GM18870 (cell line): ENCODE measurements at regions not wholly inside any gene's neighbourhood (a gene's known extent, or its start where the extent isn't known, plus 50 kb on each side); places are given as distances from the start of the nearest gene placed in this dataset.

Experiments
- ATAC-seq: cut with Tn5 transposase; IDR thresholded peaks from one replicate; pipeline ENCODE4 v1.9.1; 2021; ENCODE audit warnings: moderate library complexity; ENCODE audit not compliant: unreplicated experiment

DNA sequence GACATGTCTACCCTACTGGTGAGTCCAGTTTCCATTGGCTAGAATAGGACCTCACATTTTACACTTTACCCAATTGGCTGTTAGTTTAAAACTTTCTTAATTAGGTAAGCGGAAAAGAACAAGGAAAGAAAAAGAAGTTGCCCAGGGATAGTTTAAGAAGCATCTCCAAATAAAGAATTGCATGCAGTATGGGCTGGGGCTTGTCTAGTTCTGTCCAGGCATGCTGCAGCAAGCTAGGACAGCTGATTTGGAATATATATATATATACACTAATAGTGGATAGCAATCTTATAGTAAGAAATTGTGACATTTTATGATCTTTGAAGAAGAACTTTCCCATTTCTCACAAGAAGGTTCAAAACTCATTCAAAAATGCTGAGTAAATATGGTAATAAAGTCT is 90.0 kb upstream of the ERBB4 start:
- no peak for ATAC-seq

DNA sequence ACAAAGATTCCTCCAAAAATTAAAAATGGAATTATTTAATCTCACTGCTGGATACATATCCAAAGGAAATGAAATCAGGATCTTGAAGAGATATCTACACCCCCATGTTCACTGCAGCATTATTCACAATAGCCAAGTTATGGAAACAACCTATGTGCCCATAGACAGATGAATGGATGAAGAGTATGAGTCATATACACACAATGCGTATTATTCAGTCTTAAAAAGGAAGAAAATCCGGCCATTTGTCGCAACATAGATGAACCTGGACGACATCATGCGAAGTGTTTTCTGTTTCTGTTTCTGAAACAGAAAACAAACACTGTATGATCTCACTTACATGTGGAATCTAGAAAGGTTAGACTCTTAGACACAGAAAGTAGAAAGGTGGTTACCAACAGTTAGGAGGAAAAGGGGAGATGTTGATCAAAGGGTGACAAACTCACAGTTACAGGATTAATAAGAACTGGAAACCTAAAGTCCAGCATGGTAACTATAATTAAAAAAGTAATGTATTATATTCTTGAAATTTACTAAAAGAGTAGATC is 87.8 kb upstream of the ERBB4 start:
- no peak for ATAC-seq

DNA sequence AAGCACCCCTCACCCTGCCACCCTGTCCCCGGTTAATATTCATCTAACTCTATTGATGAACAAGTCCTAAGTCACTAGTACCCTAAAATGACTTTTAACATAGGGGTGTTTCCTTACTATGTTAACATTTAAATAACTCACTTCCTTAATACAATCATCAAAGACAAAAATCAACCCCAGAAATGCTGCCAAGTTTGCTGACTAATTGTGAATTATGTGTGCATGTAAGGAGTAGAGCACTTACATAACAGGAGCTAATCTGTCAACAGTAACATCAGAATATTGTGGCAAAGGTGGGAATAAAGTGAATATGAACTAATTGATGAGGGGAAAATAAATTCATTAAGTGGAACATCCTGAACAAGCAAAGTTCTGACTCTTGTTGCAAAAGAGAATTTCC is 81.4 kb upstream of the ERBB4 start:
- ATAC-seq, result no peak

DNA sequence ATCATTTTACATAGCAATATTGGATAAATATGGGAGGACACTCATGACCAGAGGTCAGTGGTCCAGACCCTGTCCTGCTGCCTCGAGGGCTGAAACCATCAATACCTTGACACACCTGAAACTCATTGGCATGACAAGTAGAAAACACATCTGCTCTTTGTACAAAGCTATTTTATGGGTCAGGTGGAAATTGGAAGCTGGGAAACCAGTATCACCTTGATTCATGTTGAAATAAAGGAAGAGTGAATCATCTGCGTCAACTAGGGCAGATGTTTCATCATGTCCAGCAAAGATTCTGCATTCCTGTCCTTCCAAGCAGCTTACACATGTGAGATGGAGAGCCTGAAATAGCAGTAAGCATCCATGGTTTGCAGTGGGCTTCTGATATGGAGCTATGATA is 80.0 kb upstream of the ERBB4 start:
- no peak for ATAC-seq

DNA sequence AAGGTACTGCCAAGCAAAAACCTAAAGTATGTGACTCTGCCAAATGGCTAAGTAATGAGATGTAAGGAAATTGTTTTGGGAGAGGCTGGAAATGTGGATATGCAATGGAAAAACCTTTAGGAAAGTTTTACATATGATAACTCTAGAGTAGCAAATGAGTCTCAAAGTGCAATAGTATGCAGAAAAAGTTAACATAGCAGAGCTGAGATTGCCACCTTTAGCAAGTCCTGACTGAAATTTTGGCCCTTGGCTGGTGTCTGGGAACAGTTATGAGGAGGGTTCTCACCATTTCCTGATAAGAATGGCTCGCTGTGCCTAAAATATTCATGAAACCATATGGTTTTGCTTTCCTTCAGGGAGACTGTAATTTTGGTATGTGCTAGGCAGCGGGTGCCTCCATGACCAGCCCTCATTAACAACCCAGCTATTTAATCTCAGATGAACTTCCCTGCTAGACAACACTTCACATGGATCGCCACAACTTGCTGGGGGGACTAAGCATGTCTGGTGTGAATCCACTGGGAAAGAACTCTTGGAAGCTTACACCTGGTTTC is 72.3 kb upstream of the ERBB4 start:
- ATAC-seq, result no peak

DNA sequence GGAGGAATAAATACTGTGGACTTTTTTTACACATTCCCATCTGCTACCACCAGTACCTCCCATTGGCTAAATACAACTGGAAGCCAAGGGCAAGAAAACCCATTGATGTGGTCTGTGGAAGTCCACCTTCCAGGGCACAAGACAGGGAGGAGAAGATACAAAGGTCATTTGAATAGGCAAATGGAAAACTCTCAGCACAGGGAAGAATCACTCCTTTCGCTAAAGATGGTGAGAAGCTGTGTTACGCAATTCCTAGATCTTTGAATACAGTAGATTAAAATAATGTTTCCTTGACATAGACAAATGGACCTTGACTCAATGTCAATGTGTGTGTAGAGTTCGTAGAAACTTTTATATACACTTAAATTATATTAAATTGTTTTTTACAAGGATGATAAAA is 70.9 kb upstream of the ERBB4 start:
- ATAC-seq, result no peak

DNA sequence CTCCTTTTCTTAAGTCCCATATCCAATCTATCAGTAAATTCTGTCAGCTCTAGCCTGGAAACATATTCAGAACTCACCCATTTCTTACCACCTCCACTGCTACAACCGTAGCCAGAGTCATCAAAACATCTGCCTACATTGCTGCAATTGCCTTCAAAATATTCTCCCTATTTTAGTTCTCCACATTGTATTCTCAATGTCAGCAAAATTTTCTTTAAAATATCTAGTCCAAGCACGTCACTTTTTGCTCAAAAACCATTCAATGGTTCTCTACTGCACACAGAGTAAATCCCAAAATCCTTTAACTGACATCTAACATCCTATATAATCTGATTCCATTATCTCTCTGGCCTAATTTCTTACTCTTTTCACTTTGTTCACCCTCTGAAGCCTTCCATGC is 68.5 kb upstream of the ERBB4 start:
- ATAC-seq, result no peak

DNA sequence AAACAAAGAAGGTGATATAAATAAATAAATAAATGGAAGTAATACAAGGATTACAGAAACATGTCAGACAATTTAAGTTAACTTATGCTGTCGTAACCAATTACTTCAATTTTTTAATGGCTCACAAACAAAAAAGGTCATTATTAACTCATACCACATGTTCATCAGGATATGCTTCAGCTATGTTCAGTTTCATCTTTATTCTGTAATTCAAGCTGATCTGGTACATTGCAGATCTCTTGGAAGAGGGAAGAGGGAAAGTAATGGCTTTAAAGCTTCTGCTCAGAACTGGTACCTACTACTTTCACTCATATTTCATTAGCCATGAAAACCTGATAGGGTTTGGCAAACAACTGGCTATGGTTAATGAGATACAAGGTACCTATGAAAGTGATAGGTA is 67.6 kb upstream of the ERBB4 start:
- ATAC-seq, result no peak

DNA sequence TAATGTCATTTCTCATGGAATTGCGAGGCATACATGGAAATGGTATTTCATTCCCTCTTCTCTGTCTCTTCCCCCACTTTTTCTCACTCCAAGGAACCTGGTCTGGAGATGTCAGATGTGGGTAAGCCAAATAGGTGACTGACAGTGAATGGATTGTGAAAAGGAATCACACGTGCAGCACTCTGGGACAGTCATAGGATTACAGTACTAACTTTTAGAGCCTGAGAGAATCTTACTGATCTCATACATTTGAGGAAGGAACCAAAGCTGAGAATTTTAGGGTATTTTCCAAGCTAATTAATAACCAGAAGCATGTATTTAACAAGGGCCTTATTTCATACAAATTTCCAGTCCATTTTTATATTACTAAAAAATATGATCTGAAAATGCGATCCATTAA is 58.1 kb upstream of the ERBB4 start:
- peak; percentile 72 for ATAC-seq

DNA sequence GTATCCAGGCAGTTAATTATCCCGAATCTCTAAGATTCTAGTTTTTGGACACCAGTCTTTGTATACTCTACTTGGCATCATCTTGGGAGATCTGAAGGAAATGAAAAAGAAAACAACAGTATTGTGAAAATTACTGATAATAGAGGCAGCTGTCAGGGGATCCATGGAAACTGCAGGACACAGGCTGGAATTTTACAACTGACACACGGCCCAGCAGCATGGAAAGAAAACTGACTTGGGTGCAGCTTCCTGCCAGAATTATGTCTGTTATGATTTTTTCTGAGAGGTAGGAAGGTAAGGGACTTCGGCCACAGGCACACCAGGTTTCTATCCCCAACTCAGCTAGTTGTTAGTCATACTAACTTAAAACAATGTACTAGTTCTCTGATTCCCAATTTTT is 57.7 kb upstream of the ERBB4 start:
- ATAC-seq, result no peak

DNA sequence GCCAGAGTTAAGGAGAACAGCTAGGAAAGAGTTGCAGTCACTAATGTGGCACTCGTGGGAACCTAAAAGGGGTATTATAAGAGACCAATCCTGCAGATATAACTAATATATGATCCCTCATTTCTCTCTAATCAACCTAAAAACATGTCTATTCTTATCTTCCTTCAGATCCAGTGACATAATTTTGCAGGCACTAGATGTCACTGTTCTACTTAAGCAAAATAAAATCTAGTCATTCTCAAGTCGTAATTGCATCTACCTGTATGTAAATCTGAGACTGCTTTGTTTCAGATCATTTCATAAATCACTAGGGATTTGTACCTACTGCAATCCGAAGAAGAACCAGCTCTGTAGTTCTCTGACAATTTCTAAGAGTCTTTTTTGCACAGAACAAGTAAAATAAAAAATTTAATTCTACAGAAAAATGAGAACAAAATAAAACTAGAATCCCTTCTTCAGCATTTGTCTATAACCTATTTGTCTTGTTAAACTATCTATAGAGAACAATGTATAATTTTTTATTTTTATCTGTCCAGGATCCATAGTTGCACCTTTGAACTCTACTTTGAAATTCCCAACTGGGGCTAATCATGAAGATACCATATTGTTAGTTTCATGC is 56.5 kb upstream of the ERBB4 start:
- peak; percentile 57 for ATAC-seq

DNA sequence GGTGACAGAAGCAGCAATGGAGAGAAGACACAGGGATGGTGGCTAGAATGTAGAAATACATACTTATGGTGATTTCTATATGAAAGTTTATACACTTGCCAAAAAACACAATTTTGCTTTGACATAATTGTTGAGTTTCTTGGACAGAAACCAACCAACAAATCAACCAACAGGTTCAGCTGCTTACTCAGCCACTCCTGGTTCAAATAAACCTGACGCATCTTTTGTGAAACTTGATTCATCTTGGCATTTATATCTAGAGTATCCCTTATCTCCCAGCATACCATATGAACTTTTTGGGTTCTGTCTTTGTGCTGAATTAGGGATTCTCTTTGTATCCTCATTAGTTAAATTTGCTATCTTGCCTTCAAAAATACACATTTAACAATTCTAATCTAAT is 54.1 kb upstream of the ERBB4 start:
- ATAC-seq, result no peak
